ENCODE measurements at regions not wholly inside any gene's neighbourhood (a gene's known extent, or its start where the extent isn't known, plus 50 kb on each side); places are given as distances from the start of the nearest gene placed in this dataset.

DNA sequence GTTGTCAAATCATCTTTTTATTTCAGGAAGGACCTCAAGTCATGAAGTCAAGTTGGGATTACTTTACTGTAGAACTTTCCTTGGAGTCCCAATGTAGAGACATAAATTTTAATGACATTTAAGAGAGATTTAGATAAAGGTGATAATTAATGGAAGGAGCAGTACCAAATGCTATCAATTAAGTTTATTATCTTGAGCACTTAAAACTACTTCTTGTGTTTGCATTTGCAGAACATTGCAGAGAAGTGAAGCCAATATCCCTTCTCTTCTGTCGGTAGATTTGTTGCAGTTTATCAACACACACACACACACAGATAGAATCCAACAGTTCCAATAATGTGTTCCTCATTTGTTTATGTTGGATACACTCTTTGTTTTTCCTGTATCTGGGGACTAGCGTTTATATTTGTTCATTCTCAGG is 570.7 kb downstream of the EPHA4 start:
- DNase-seq, result no peak
- Mint-ChIP-seq H3K27ac (no peak overlapping the region), H3K4me1 (peaks cover 0 to 3% (median 0%) of the 10 kb centered on the region in 3 donors), H3K36me3 (no peaks in the 10 kb centered on the region), H3K9me3 (no peaks in the 10 kb centered on the region), H3K4me3 (no peak overlapping the region), H3K27me3 (peaks cover 0 to 8% (median 0%) of the 10 kb centered on the region in 3 donors)
- no peak for ATAC-seq (ENCODE audit: low read depth in 2 of 2)

DNA sequence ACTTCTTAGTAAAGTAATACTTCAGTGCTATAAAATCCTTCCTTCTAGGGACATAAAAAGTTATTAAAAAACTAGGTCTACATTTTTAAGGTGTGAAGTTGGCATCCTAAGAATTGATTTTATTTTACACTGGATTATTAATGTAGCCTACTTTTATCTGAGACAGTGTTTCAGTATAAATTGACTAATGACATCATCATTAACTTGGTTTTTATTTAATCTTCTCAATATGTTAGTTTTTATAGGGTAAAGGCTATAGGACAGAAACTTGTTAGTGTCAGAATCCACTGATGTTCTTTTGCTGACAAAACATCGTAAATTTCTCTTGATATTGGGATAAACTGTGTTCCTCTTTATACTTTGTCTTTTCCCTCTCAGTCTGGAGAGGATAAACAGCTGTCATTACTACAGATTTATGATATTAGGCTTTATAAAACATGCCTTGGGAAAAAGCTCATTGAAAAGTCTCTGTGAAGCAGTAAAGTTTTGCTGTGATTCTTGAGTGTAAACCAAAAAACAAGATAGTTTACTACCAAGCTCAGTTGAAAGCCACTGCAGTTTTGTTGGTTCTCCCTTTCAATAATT is 569.9 kb downstream of the EPHA4 start:
- no peak for ATAC-seq (ENCODE audit: low read depth in 2 of 2)
- DNase-seq, result no peak
- H3K36me3 Mint-ChIP-seq, result no peaks in the 10 kb centered on the region
- peaks cover 0 to 3% (median 0%) of the 10 kb centered on the region in 3 donors for H3K4me1 Mint-ChIP-seq
- no peaks in the 10 kb centered on the region for H3K9me3 Mint-ChIP-seq
- no peak overlapping the region for H3K27ac Mint-ChIP-seq
- H3K27me3 Mint-ChIP-seq, result peaks cover 0 to 8% (median 0%) of the 10 kb centered on the region in 3 donors
- H3K4me3 Mint-ChIP-seq, result no peak overlapping the region

- H3K9me3 Mint-ChIP-seq, result no peaks in the 10 kb centered on the region
- no peak for ATAC-seq (ENCODE audit: low read depth in 2 of 2)
- no peak overlapping the region for H3K4me3 Mint-ChIP-seq
Measured at GRCh38 chr2:221005338-221005737, 566.8 kb downstream of the EPHA4 start.

DNA sequence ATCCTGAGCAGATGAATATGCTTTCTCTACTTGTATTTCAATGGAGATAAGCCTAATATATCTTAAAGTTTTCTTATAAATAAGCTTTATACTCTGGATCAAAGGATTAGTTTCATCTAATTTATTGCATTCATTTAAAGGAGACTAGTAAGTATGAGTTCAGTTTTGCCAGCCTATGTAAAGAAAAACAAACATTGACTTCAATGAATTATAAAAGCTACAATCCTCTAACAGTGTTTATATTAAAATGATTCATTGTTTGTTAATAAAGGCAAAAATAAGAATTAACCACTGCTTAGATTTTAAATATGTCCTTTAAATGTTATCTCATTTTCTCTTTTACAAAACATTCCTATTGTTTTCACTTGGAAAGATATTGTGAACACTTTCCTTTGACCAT is 566.0 kb downstream of the EPHA4 start:
- H3K27ac Mint-ChIP-seq, result no peak overlapping the region
- no peaks in the 10 kb centered on the region for H3K36me3 Mint-ChIP-seq
- no peak for DNase-seq

More at GRCh38 chr2:221005338-221005737, 566.8 kb downstream of the EPHA4 start:
- H3K27me3 Mint-ChIP-seq, result peaks cover 0 to 8% (median under 1%) of the 10 kb centered on the region in 3 donors
- no peak overlapping the region for H3K27ac Mint-ChIP-seq
- no peaks in the 10 kb centered on the region for H3K4me1 Mint-ChIP-seq
- DNase-seq, result no peak
- H3K36me3 Mint-ChIP-seq, result no peaks in the 10 kb centered on the region

GRCh38 chr2:221016551-221016950 is 555.6 kb downstream of the EPHA4 start:
- Mint-ChIP-seq H3K4me1 (peaks cover 0 to 2% (median 0%) of the 10 kb centered on the region in 3 donors), H3K4me3 (no peak overlapping the region), H3K27me3 (no peaks in the 10 kb centered on the region), H3K36me3 (no peaks in the 10 kb centered on the region), H3K9me3 (peaks cover 0 to 4% (median 0%) of the 10 kb centered on the region in 7 donors), H3K27ac (no peak overlapping the region)
- ATAC-seq (ENCODE audit: low read depth in 2 of 2) (no peak), DNase-seq (no peak)

More for the DNA sequence above, 566.0 kb downstream of the EPHA4 start:
- ATAC-seq (ENCODE audit: low read depth in 2 of 2), result no peak
- no peak overlapping the region for H3K4me3 Mint-ChIP-seq
- peaks cover 0 to 8% (median 4%) of the 10 kb centered on the region in 3 donors for H3K27me3 Mint-ChIP-seq
- no peaks in the 10 kb centered on the region for H3K4me1 Mint-ChIP-seq
- H3K9me3 Mint-ChIP-seq, result peaks cover 0 to 2% (median 0%) of the 10 kb centered on the region in 7 donors

DNA sequence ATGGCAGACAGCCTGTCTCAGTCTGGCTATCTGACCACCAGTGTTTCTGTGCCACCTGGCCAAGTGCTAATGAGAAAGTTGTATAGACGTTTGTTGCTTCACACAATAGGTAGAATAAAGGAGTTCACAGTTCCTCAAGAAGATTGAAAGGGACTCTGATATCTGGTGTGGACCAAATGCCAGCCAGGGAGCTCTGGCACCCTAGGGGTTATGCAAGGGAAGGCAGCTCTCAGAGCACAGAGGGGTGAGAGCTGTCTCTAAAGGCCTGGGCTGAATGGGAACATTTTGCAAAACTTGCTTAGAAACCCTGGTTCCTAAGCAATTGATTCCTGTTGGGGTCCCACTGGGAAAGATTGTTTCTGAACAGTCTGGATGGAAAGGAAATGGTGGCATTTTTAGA is 553.8 kb downstream of the EPHA4 start:
- H3K4me3 Mint-ChIP-seq, result no peak overlapping the region
- ATAC-seq (ENCODE audit: low read depth in 2 of 2) (no peak), DNase-seq (no peak)
- H3K4me1 Mint-ChIP-seq, result peaks cover 0 to 2% (median 0%) of the 10 kb centered on the region in 3 donors
- peaks cover 0 to 4% (median 0%) of the 10 kb centered on the region in 7 donors for H3K9me3 Mint-ChIP-seq
- H3K36me3 Mint-ChIP-seq, result no peaks in the 10 kb centered on the region
- H3K27me3 Mint-ChIP-seq, result no peaks in the 10 kb centered on the region
- H3K27ac Mint-ChIP-seq, result no peak overlapping the region

- no peak for DNase-seq
- H3K9me3 Mint-ChIP-seq, result no peaks in the 10 kb centered on the region
- no peaks in the 10 kb centered on the region for H3K36me3 Mint-ChIP-seq
- no peaks in the 10 kb centered on the region for H3K27me3 Mint-ChIP-seq
- H3K27ac Mint-ChIP-seq, result no peak overlapping the region
- H3K4me1 Mint-ChIP-seq, result peaks cover 1 to 4% (median 1%) of the 10 kb centered on the region in 3 donors
- no peak overlapping the region for H3K4me3 Mint-ChIP-seq
- ATAC-seq (ENCODE audit: low read depth in 2 of 2), result no peak
Measured at GRCh38 chr2:221019668-221020067, 552.4 kb downstream of the EPHA4 start.

- Mint-ChIP-seq H3K4me1 (peaks cover 11 to 13% (median 12%) of the 10 kb centered on the region in 3 donors), H3K27me3 (no peaks in the 10 kb centered on the region), H3K27ac (no peak overlapping the region), H3K4me3 (no peak overlapping the region), H3K9me3 (peaks cover 0 to 4% (median 0%) of the 10 kb centered on the region in 7 donors), H3K36me3 (no peaks in the 10 kb centered on the region)
- DNase-seq (no peak), ATAC-seq (ENCODE audit: low read depth in 2 of 2) (no peak)
Measured at GRCh38 chr2:221022554-221022953, 549.5 kb downstream of the EPHA4 start.

DNA sequence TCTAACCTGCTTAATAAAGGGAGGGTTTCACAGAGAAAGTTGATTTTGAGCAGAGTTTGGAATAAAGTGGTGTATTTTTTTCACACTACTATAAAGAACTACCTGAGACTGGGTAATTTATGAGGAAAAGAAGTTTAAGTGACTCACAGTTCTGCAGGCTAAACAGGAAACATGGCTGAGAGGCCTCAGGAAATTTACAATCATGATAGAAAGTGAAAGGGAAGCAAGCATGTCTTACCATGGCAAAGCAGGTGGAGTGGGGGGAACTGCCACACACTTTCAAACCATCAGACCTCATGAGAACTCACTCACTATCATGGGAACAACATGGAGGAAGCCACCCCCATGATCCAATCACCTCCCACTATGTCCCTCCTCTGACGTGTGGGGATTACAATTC is 546.7 kb downstream of the EPHA4 start:
- DNase-seq (peak; percentile 36), ATAC-seq (ENCODE audit: low read depth in 2 of 2) (peak; percentile 75 to 76)
- peak overlapping the region in 5 of 6 donors; percentile 3 to 87 (median 76) for H3K27ac Mint-ChIP-seq
- H3K4me1 Mint-ChIP-seq, result peaks cover 11 to 13% (median 12%) of the 10 kb centered on the region in 3 donors
- no peaks in the 10 kb centered on the region for H3K36me3 Mint-ChIP-seq
- peaks cover 0 to 4% (median 0%) of the 10 kb centered on the region in 7 donors for H3K9me3 Mint-ChIP-seq
- peak overlapping the region; percentile 0 to 77 (median 36) for H3K4me3 Mint-ChIP-seq
- no peaks in the 10 kb centered on the region for H3K27me3 Mint-ChIP-seq

- Mint-ChIP-seq H3K4me1 (peaks cover 0 to 9% (median 0%) of the 10 kb centered on the region in 3 donors), H3K9me3 (no peaks in the 10 kb centered on the region), H3K27me3 (peaks cover 0 to 4% (median 0%) of the 10 kb centered on the region in 3 donors), H3K4me3 (no peak overlapping the region), H3K27ac (no peak overlapping the region), H3K36me3 (no peaks in the 10 kb centered on the region)
- DNase-seq, result no peak
- ATAC-seq (ENCODE audit: low read depth in 2 of 2), result no peak
Measured at GRCh38 chr2:221034026-221034701, 537.9 kb downstream of the EPHA4 start.

DNA sequence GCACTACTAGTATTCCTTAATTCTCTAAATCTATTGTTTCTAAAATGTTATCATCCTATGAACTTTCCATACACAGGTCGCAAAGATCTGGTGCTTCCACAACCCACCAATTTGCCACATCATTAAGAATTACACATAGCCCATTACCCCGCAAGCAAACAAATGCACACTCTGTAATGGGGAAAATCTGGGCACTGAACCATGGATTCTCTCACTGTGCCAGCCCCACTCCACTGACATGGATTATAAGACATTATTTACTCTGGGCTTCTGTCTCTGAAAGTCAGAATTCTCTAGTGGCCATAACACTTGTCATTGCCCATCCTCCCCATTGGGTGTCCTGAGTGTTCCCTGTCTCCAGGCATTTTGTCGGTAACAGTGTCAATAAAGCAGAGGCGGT is 537.1 kb downstream of the EPHA4 start:
- peaks cover 0 to 4% (median 0%) of the 10 kb centered on the region in 3 donors for H3K27me3 Mint-ChIP-seq
- DNase-seq (no peak), ATAC-seq (ENCODE audit: low read depth in 2 of 2) (no peak)
- no peak overlapping the region for H3K27ac Mint-ChIP-seq
- H3K4me1 Mint-ChIP-seq, result peaks cover 0 to 9% (median 0%) of the 10 kb centered on the region in 3 donors
- no peaks in the 10 kb centered on the region for H3K36me3 Mint-ChIP-seq
- no peaks in the 10 kb centered on the region for H3K9me3 Mint-ChIP-seq
- no peak overlapping the region for H3K4me3 Mint-ChIP-seq

DNA sequence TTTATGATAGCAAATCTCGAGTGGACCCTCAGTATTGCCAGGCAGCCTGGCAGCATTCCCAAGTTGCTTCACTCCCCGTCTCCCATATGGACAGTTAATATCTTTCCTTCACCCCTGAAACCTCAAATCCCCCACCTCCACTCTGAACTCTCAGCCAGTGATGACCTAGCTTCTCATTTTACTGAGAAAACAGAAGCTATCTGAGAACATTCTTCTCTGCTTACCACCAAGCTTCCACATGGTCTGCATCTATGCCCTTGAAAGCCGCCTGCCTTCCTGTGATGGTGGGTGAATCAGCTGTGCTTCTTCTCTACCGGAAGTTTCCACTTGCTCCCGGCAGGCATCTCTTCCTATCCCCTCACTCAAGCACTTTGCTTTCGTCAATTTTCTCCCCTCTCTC is 529.2 kb downstream of the EPHA4 start:
- no peak for DNase-seq
- H3K27ac Mint-ChIP-seq, result no peak overlapping the region
- H3K4me1 Mint-ChIP-seq, result no peaks in the 10 kb centered on the region

DNA sequence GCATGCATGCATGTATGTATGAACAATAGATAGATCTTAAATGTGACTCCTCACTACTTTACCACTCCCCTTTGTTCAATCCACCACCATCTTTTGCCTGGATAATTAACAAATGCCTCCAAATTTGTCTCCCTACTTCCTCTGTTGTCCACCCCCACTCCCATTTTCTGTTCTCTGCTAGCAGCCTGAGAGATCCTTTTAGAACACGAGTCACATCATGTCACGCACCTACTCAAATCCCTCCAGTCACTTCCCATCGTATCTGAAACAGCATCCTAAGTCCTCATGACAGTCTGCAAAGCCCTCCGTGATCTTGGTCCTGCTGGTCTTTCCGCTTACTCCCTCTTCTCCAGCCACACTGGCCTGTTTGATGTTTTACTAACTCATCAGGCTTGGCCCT is 527.3 kb downstream of the EPHA4 start:
- DNase-seq, result no peak
- no peak overlapping the region for H3K4me3 Mint-ChIP-seq

More for the DNA sequence above, 529.2 kb downstream of the EPHA4 start:
- no peak for ATAC-seq (ENCODE audit: low read depth in 2 of 2)
- H3K4me3 Mint-ChIP-seq, result no peak overlapping the region
- no peaks in the 10 kb centered on the region for H3K36me3 Mint-ChIP-seq
- no peaks in the 10 kb centered on the region for H3K27me3 Mint-ChIP-seq
- H3K9me3 Mint-ChIP-seq, result no peaks in the 10 kb centered on the region

More for the DNA sequence above, 527.3 kb downstream of the EPHA4 start:
- Mint-ChIP-seq H3K36me3 (no peaks in the 10 kb centered on the region), H3K27me3 (no peaks in the 10 kb centered on the region), H3K27ac (no peak overlapping the region), H3K9me3 (no peaks in the 10 kb centered on the region), H3K4me1 (peaks cover 0 to 4% (median 0%) of the 10 kb centered on the region in 3 donors)
- no peak for ATAC-seq (ENCODE audit: low read depth in 2 of 2)

Data from naive B cell (primary cell).